ENCODE measurements at regions not wholly inside any gene's neighbourhood (a gene's known extent, or its start where the extent isn't known, plus 50 kb on each side); places are given as distances from the start of the nearest gene placed in this dataset.

GRCh38 chr15:69689133-69689532, 236.5 kb downstream of the RPLP1 start (continued):
- TF ChIP-seq ATF1 (CRISPR knock-in tag; IDR thresholded peaks at IDR 0.05) (no peak), MXD4 (CRISPR knock-in tag; IDR thresholded peaks at IDR 0.05; ENCODE audit: borderline replicate concordance) (no peak), ZNF281 (CRISPR knock-in tag; IDR thresholded peaks at IDR 0.05) (no peak), GABPB1 (CRISPR knock-in tag; IDR thresholded peaks at IDR 0.05) (no peak), CREM (CRISPR knock-in tag; IDR thresholded peaks at IDR 0.05) (no peak), EMX1 (CRISPR knock-in tag; IDR thresholded peaks at IDR 0.05) (no peak), SMAD4 (CRISPR knock-in tag; IDR thresholded peaks at IDR 0.05) (no peak), NFYB (CRISPR knock-in tag; conservative IDR thresholded peaks at IDR 0.05; ENCODE audit: low read depth) (no peak), HMGXB4 (CRISPR knock-in tag; IDR thresholded peaks at IDR 0.05) (no peak), KAT7 (CRISPR knock-in tag; IDR thresholded peaks at IDR 0.05; ENCODE audit: borderline replicate concordance) (no peak), IRF2 (CRISPR knock-in tag; IDR thresholded peaks at IDR 0.05; ENCODE audit: borderline replicate concordance, low read depth) (no peak), NR1H2 (CRISPR knock-in tag; IDR thresholded peaks at IDR 0.05) (no peak), HMGA2 (CRISPR knock-in tag; IDR thresholded peaks at IDR 0.05) (no peak), GTF2I (CRISPR knock-in tag; conservative IDR thresholded peaks at IDR 0.05) (no peak)

GRCh38 chr15:69691307-69692015, 238.8 kb downstream of the RPLP1 start:
- H3K27ac Mint-ChIP-seq = no peak overlapping the region
- POLR2A ChIA-PET = no interaction called here
- peaks cover 25% of the 10 kb centered on the region for H3K9me3 Mint-ChIP-seq
- peaks cover 3% of the 10 kb centered on the region; the same call in 1 of the 2 replicates for H3K27me3 Mint-ChIP-seq (ENCODE audit: low read depth)
- no peaks in the 10 kb centered on the region for H3K4me1 Mint-ChIP-seq
- ATAC-seq (no peak), DNase-seq (ENCODE audit: low spot score) (no peak)
- no peak overlapping the region for H3K4me3 Mint-ChIP-seq
- CTCF ChIA-PET = no interaction called here
- peaks cover 16% of the 10 kb centered on the region for H3K36me3 Mint-ChIP-seq
- TF ChIP-seq IRF1 (CRISPR knock-in tag; IDR thresholded peaks at IDR 0.05) (no peak), NFATC4 (CRISPR knock-in tag; IDR thresholded peaks at IDR 0.05) (no peak), NR3C1 (CRISPR knock-in tag; conservative IDR thresholded peaks at IDR 0.05; ENCODE audit: low read depth) (no peak), ZNF671 (CRISPR knock-in tag; IDR thresholded peaks at IDR 0.05) (no peak), STAT6 (CRISPR knock-in tag; conservative IDR thresholded peaks at IDR 0.05; ENCODE audit: low read depth) (no peak), IRF2 (CRISPR knock-in tag; IDR thresholded peaks at IDR 0.05; ENCODE audit: borderline replicate concordance, low read depth) (no peak), ZNF138 (CRISPR knock-in tag; conservative IDR thresholded peaks at IDR 0.05) (no peak), FOXP4 (CRISPR knock-in tag; IDR thresholded peaks at IDR 0.05) (no peak), TEAD4 (CRISPR knock-in tag; IDR thresholded peaks at IDR 0.05) (no peak), CTCF (IDR thresholded peaks at IDR 0.05) (no peak), FOXK1 (CRISPR knock-in tag; IDR thresholded peaks at IDR 0.05) (no peak), ESRRA (CRISPR knock-in tag; IDR thresholded peaks at IDR 0.05; ENCODE audit: borderline replicate concordance) (no peak)

Data from WTC11 (cell line).